Coronary artery (tissue), 2 donors: ENCODE measurements at regions not wholly inside any gene's neighbourhood (a gene's known extent, or its start where the extent isn't known, plus 50 kb on each side); places are given as distances from the start of the nearest gene placed in this dataset.

Experiments
- DNase-seq: peaks from one replicate; pipeline ENCODE4 v3.0.0-alpha.2; 2017; ENCODE audit warnings: low spot score
- H3K27ac ChIP-seq, 2 donors: fragments of 200-600 bp; sonication (generic); one replicate each; pipeline ENCODE4 v1.5.1; 2016 to 2019
- H3K4me3 ChIP-seq: fragments of 200-600 bp; sonication (generic); 2 replicates; pipeline ENCODE4 v1.5.1; 2016; ENCODE audit warnings: mild to moderate bottlenecking, moderate library complexity
- TF ChIP-seq, protein P1 (sequence below): fragments of 200-600 bp; sonication (generic); IDR thresholded peaks from one replicate; pipeline ENCODE4 v1.5.1; 2019; ENCODE audit warnings: antibody characterized with exemption

DNA sequence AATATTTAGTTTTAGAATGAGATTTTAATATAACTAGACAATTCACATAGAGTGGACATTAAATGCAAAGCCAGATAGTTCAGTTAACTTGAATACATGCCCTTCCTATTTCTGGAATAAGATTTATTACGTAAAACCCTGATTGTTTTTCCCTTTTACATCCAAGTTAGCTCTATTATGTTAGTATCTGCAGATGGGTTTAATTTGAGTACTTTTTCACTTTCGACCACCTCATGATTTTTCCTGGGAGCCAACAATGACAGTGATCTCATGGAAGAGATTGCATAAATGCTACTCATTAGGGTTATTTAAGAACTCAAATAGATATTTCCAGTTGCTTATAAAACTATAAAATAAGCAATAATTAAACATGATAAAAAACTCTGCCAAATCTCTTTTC lies 199.4 kb upstream of the PTGFR start:
- DNase-seq = no peak
- TF ChIP-seq, protein P1, sequence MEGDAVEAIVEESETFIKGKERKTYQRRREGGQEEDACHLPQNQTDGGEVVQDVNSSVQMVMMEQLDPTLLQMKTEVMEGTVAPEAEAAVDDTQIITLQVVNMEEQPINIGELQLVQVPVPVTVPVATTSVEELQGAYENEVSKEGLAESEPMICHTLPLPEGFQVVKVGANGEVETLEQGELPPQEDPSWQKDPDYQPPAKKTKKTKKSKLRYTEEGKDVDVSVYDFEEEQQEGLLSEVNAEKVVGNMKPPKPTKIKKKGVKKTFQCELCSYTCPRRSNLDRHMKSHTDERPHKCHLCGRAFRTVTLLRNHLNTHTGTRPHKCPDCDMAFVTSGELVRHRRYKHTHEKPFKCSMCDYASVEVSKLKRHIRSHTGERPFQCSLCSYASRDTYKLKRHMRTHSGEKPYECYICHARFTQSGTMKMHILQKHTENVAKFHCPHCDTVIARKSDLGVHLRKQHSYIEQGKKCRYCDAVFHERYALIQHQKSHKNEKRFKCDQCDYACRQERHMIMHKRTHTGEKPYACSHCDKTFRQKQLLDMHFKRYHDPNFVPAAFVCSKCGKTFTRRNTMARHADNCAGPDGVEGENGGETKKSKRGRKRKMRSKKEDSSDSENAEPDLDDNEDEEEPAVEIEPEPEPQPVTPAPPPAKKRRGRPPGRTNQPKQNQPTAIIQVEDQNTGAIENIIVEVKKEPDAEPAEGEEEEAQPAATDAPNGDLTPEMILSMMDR = no peak

DNA sequence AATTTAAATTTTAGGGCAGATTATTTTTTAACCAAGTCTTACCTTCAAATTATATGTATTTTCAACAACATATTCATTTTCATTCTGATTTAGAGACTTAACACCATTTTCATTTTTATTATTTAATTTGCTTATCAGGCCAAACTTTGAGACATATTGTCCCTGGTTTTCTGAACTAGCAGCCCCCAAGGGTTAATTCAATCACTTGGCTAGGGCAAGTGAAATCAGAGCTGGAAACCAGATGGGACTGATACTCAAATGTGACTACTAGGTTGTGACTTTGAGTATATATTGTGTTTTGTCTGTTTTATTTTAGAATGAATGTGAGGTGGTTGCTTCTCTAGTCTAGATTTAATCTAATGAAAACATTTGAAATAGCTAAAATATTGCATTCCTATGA lies 198.9 kb upstream of the PTGFR start:
- no peak overlapping the region for H3K4me3 ChIP-seq
- peak overlapping the region in 1 of 2 donors; percentile 37 for H3K27ac ChIP-seq
- TF ChIP-seq, protein P1 = no peak
- no peak for DNase-seq

More for the DNA sequence above, 199.4 kb upstream of the PTGFR start:
- no peak overlapping the region for H3K27ac ChIP-seq
- no peak overlapping the region for H3K4me3 ChIP-seq

DNA sequence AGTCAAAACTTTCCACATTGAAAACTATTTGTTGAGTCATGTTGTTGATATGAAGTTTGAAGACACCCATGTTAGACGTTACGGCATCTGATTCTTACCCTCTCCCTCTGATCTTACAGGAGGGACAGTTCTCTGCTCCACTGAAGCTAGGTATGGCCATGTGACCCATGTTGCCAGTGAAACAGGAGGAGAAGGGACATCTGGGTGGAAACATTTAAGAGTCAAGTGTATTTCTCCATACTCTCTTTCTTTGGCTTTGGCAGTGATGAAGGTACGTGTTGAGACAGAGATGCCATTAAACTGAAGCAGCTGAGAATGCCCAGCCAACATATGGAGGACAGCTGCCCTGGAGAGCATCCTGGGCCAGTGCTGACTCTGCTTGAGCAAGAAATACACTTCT lies 198.4 kb upstream of the PTGFR start:
- TF ChIP-seq, protein P1 = no peak
- Histone ChIP-seq H3K4me3 (no peak overlapping the region), H3K27ac (peak overlapping the region in 1 of 2 donors; percentile 41)
- DNase-seq = no peak

DNA sequence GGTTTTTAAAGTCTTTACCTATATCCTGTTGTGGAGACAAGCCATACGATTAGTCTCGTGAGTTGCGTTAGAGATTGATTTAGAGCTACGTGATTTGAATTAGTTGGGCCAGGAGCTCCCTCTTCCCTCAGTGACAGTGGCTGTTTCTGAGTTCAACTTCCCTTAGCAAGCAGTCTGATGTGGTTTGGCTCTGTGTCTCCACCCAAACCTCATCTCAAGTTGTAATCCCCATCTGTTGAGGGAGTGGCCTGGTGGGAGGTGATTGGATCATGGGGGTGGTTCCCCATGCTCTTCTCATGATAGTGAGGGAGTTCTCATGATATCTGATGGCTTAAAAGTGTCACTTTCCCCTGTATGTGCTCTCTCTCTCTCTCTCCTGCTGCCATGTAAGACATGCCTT lies 192.9 kb upstream of the PTGFR start:
- DNase-seq = no peak
- Histone ChIP-seq H3K27ac (no peak overlapping the region), H3K4me3 (no peak overlapping the region)
- TF ChIP-seq, protein P1 = no peak

DNA sequence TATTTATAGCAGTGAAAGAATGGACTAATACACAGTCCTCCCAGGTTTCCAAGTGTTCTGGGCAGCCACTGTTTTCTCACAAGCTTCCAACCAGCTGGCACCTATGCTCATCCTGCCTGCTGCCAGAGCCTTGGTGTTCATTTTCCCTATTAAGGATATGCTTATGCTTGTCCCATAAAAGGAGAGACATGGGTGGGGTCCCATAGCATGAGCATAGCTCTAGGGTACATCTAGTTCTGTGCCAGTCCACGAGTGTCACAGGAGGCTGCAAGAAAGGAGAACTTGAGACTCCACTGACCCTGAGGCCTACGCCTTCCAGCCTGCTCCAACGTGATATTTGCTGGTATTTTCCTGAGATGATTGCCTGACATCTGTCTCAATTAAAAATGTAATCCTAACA lies 192.4 kb upstream of the PTGFR start:
- Histone ChIP-seq H3K27ac (no peak overlapping the region), H3K4me3 (no peak overlapping the region)
- DNase-seq = no peak
- TF ChIP-seq, protein P1 = no peak

DNA sequence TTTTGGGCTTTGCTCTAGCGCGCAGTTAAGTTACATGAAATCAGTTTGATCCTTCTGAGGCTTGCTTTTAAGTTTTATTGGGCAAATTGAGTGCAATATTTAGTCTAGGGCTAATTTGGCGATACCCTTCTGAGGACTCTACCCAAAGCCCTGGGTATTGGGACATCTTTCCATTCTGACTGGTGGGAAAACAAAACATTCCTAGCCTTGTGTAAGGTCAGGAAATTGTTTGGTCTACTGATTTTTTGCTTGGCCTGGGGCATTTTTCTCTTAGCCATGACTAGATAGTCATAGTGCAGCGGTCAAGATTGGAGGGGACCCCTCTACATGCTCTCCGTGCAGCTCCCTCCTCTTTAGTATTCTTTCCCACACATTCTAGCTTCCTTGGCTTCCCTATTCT lies 189.6 kb upstream of the PTGFR start:
- H3K4me3 ChIP-seq = no peak overlapping the region
- DNase-seq = no peak
- H3K27ac ChIP-seq = no peak overlapping the region
- TF ChIP-seq, protein P1 = no peak

DNA sequence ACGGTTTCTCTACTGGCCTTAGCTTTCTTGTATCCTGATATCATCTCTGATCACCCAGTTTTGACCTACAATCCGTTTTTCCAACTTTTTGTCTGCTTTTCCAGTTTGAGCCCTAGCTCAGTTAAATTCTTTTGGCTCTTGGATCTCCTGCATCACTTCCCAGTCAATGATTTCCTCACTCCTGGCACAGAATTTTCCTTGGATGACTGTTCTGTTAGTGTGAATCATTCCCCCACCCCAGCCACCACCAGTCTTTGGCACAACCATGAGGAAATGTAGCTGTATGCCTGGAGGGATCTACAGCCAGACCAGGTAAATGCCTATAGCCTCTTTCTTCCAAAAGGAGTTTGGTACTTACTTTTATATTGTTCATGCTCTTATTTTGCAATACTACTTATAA lies 187.2 kb upstream of the PTGFR start:
- H3K27ac ChIP-seq = no peak overlapping the region
- TF ChIP-seq, protein P1 = no peak
- no peak overlapping the region for H3K4me3 ChIP-seq
- DNase-seq = no peak
